Neuronal stem cell (in vitro differentiated cells): ENCODE measurements at regions not wholly inside any gene's neighbourhood (a gene's known extent, or its start where the extent isn't known, plus 50 kb on each side); places are given as distances from the start of the nearest gene placed in this dataset.

Experiments used
- DNase-seq: peaks from one replicate; pipeline ENCODE4 v3.0.0-alpha.2; 2013; ENCODE audit warnings: low spot score
- H2AFZ ChIP-seq: one replicate; pipeline ENCODE4 v1.6.1; 2013; ENCODE audit warnings: mild to moderate bottlenecking, low read length, inconsistent platforms
- H2AK5ac ChIP-seq: 2 replicates; pipeline ENCODE4 v1.6.1; 2013; ENCODE audit warnings: low read depth, mild to moderate bottlenecking, inconsistent platforms, low read length, moderate library complexity, mixed read lengths
- H2BK120ac ChIP-seq: 2 replicates; pipeline ENCODE4 v1.6.1; 2013; ENCODE audit warnings: low read depth, mild to moderate bottlenecking, inconsistent platforms, low read length, moderate library complexity, mixed read lengths
- H2BK12ac ChIP-seq: one replicate; pipeline ENCODE4 v1.6.1; 2013; ENCODE audit warnings: low read length, inconsistent platforms
- H2BK15ac ChIP-seq: 2 replicates; pipeline ENCODE4 v1.6.1; 2013; ENCODE audit warnings: mild to moderate bottlenecking, low read length, inconsistent platforms, mixed read lengths
- H2BK5ac ChIP-seq: one replicate; pipeline ENCODE4 v1.6.1; 2013; ENCODE audit warnings: inconsistent platforms, mild to moderate bottlenecking, low read length, moderate library complexity
- H3K14ac ChIP-seq: one replicate; pipeline ENCODE4 v1.6.1; 2013; ENCODE audit warnings: low read length, inconsistent platforms
- H3K18ac ChIP-seq: 2 replicates; pipeline ENCODE4 v1.6.1; 2013; ENCODE audit warnings: low read length, inconsistent platforms
- H3K23ac ChIP-seq: 2 replicates; pipeline ENCODE4 v1.6.1; 2013; ENCODE audit warnings: low read depth, mild to moderate bottlenecking, mixed read lengths, low read length, inconsistent platforms; ENCODE audit not compliant: poor library complexity
- H3K27ac ChIP-seq: replicated peaks from 3 replicates; pipeline ENCODE4 v1.5.1; 2013; ENCODE audit warnings: low read length, inconsistent platforms
- H3K27me3 ChIP-seq, 3 experiments: 2 replicates each; pipeline ENCODE4 v1.6.1; 2013; ENCODE audit warnings: low read length in 3 of 3, mild to moderate bottlenecking in 2 of 3, inconsistent platforms in 1 of 3, low read depth in 1 of 3, mixed read lengths in 1 of 3, moderate library complexity in 1 of 3; ENCODE audit not compliant: control insufficient read depth in 3 of 3, insufficient read depth in 3 of 3
- H3K36me3 ChIP-seq, 2 donors: replicated peaks in 1 of 2; 2 replicates each; pipeline ENCODE4 v1.6.1; 2013; ENCODE audit warnings: low read length in 2 of 2; ENCODE audit not compliant: control insufficient read depth in 2 of 2, insufficient read depth in 2 of 2
- H3K4ac ChIP-seq: 2 replicates; pipeline ENCODE4 v1.6.1; 2013; ENCODE audit warnings: inconsistent platforms, mild to moderate bottlenecking, low read length, moderate library complexity
- H3K4me1 ChIP-seq, 2 donors: 1 replicate in 1 of 2; 2 replicates in 1 of 2; pipeline ENCODE4 v1.6.1; 2013; ENCODE audit warnings: low read length in 2 of 2, low read depth in 1 of 2; ENCODE audit not compliant: control insufficient read depth in 2 of 2, insufficient read depth in 1 of 2
- H3K4me2 ChIP-seq: one replicate; pipeline ENCODE4 v1.6.1; 2013; ENCODE audit warnings: mild to moderate bottlenecking, low read length, inconsistent platforms; ENCODE audit not compliant: insufficient read depth, poor library complexity, severe bottlenecking
- H3K4me3 ChIP-seq, 2 donors: 2 replicates each; pipeline ENCODE4 v1.5.1; 2013; ENCODE audit warnings: low read length in 2 of 2, mild to moderate bottlenecking in 2 of 2, inconsistent platforms in 1 of 2, moderate library complexity in 1 of 2
- H3K79me1 ChIP-seq: one replicate; pipeline ENCODE4 v1.6.1; 2013; ENCODE audit warnings: low read depth, mild to moderate bottlenecking, inconsistent platforms, low read length, moderate library complexity
- H3K9ac ChIP-seq: one replicate; pipeline ENCODE4 v1.6.1; 2013; ENCODE audit warnings: mild to moderate bottlenecking, low read depth, low read length, inconsistent platforms; ENCODE audit not compliant: poor library complexity
- H3K9me3 ChIP-seq, 2 donors: replicated peaks in 1 of 2; 2 replicates each; pipeline versions ENCODE3 to v1.6.1; 2013; ENCODE audit warnings: low read length in 2 of 2, mild to moderate bottlenecking in 2 of 2, inconsistent platforms in 1 of 2, low read depth in 1 of 2, mixed read lengths in 1 of 2, moderate library complexity in 1 of 2; ENCODE audit not compliant: control insufficient read depth in 2 of 2, insufficient read depth in 1 of 2
- H4K8ac ChIP-seq: one replicate; pipeline ENCODE4 v1.6.1; 2013; ENCODE audit warnings: low read depth, mild to moderate bottlenecking, inconsistent platforms, low read length, moderate library complexity
- H4K91ac ChIP-seq: one replicate; pipeline ENCODE4 v1.6.1; 2013; ENCODE audit warnings: low read length, low read depth, mild to moderate bottlenecking, inconsistent platforms; ENCODE audit not compliant: poor library complexity
- WGBS, 2 donors: extraction: QIAGEN DNeasy Blood & Tissue Kit; methylation state at CpG; one replicate each; pipeline ENCODE4 v1.1.7; 2013; ENCODE audit warnings: missing lambda C conversion rate in 2 of 2, mixed read lengths in 1 of 2; ENCODE audit not compliant: insufficient read length in 2 of 2, insufficient replicate concordance in 1 of 2; ENCODE audit errors: extremely low coverage in 2 of 2; 5-methylcytosine and 5-hydroxymethylcytosine counted together

DNA sequence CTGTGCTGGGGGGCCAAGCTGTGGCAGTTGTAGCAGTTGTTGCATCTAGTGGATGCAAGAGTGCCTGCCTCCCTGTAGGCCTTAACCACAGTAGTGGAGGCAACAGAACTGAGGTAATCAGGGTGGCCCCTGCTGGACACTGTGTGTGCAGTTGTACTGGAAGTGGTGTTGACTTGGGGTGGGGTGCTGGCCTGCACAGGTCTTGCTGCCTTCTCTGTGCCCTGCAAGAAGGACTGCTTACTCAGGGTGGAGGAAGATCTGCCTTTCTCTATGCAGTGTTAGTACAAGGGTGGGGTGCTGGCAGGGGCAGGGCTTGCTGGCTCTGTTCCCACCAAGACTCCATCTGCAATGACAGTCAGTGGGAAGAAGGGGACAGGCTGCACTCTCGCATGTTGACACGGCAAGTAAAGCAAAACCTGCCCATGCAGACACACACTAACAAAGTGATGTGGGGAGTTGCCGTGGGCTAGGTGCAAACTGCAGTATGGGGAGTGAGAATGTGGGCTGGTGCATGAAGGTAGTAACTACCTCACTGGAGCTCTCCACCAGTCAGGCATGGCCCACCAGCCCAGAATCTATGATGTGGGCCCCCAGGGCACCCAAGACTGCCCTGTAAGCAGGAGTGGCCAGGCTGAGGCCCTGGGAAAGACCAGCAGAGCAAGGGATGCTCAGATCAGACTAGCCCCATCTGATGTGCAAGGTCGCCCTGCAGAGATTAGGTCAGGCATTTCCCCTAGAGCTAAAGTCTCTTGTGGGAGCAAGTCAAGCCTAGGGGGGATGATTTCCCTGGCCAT, 594.9 kb downstream of the TECRL start:
- Histone ChIP-seq H2BK15ac (no peak overlapping the region), H3K14ac (peak overlapping the region; percentile 11), H3K79me1 (no peaks in the 10 kb centered on the region), H3K4me2 (no peak overlapping the region), H3K23ac (no peak overlapping the region), H3K9ac (no peak overlapping the region), H3K9me3 (no peaks in the 10 kb centered on the region), H4K8ac (peak overlapping the region; percentile 58), H2BK5ac (no peak overlapping the region), H2BK12ac (no peak overlapping the region), H4K91ac (no peak overlapping the region), H2AK5ac (no peak overlapping the region), H3K4me1 (no peaks in the 10 kb centered on the region), H3K27me3 (no peaks in the 10 kb centered on the region), H3K4ac (no peak overlapping the region), H3K27ac (no peak overlapping the region), H2AFZ (no peak overlapping the region), H3K36me3 (no peaks in the 10 kb centered on the region), H3K4me3 (no peak overlapping the region), H2BK120ac (no peak overlapping the region), H3K18ac (no peak overlapping the region)
- DNase-seq, result no peak
- WGBS, 2 donors, result no CpG with 5 or more reads among the region's 4 CpGs

- Histone ChIP-seq H2BK5ac (no peak overlapping the region), H4K91ac (no peak overlapping the region), H3K4ac (no peak overlapping the region), H3K18ac (no peak overlapping the region), H3K79me1 (no peaks in the 10 kb centered on the region), H4K8ac (no peak overlapping the region), H2BK15ac (no peak overlapping the region), H3K36me3 (no peaks in the 10 kb centered on the region), H2AFZ (no peak overlapping the region), H3K27me3 (no peaks in the 10 kb centered on the region), H3K4me2 (no peak overlapping the region), H3K9ac (no peak overlapping the region), H2BK120ac (no peak overlapping the region), H3K27ac (no peak overlapping the region), H3K23ac (no peak overlapping the region), H3K9me3 (no peaks in the 10 kb centered on the region), H2AK5ac (no peak overlapping the region), H3K4me1 (no peaks in the 10 kb centered on the region), H3K14ac (no peak overlapping the region), H3K4me3 (no peak overlapping the region), H2BK12ac (no peak overlapping the region)
- no peak for DNase-seq
- WGBS, 2 donors, result no CpG with 5 or more reads among the region's 2 CpGs
These were observed 610.1 kb downstream of the TECRL start for GRCh38 chr4:63799166-63799565.

DNA sequence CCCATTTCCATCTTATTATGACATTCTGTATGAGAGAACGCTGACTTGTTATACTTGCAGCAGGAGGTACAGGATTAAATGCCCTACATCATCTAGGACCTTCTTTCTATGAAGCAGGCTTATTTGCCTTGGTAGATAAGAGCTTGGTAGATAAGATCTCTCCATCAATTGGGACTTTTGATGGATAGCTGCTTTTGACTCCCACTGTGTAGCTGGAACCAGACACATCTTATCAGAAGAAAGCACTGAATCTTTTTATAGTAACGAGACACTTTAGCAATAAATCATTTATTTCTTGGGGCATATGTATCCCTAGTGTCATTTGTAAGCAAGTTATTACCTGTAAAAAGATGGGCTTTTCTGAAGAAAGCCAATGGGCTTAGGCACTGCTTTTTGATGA, 613.9 kb downstream of the TECRL start:
- Histone ChIP-seq H3K18ac (no peak overlapping the region), H3K23ac (no peak overlapping the region), H3K27me3 (no peaks in the 10 kb centered on the region), H2AFZ (no peak overlapping the region), H3K4me1 (no peaks in the 10 kb centered on the region), H2BK120ac (no peak overlapping the region), H3K9ac (no peak overlapping the region), H3K4me3 (no peak overlapping the region), H3K79me1 (no peaks in the 10 kb centered on the region), H2BK15ac (no peak overlapping the region), H2BK12ac (no peak overlapping the region), H3K36me3 (no peaks in the 10 kb centered on the region), H4K91ac (no peak overlapping the region), H3K27ac (no peak overlapping the region), H3K9me3 (no peaks in the 10 kb centered on the region), H4K8ac (no peak overlapping the region), H2AK5ac (no peak overlapping the region), H3K14ac (no peak overlapping the region), H3K4me2 (no peak overlapping the region), H2BK5ac (no peak overlapping the region), H3K4ac (no peak overlapping the region)
- no CpG with 5 or more reads among the region's 2 CpGs for WGBS, 2 donors
- DNase-seq, result no peak

DNA sequence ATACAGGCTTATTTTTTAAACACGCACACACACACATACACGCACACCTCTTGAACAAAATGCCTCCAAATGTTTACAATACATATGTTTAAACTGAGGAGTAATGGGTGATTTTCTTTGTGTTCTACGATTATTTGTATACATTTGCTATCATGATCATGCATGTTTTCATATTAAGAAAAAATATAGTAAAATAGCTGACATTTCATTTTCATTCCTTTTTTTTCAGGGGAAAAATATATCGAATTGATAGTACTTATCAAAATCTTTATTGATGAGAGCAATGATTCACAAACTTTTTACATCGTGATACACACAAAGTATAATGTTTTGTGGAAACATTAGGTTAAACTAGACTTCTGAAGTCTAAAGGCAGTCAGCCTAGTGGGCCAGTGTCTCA, 618.9 kb downstream of the TECRL start:
- H4K8ac ChIP-seq, result no peak overlapping the region
- H3K4ac ChIP-seq, result no peak overlapping the region
- H3K4me1 ChIP-seq, result no peaks in the 10 kb centered on the region
- H2AFZ ChIP-seq, result no peak overlapping the region
- no peak overlapping the region for H3K23ac ChIP-seq
- H2AK5ac ChIP-seq, result no peak overlapping the region
- H4K91ac ChIP-seq, result no peak overlapping the region
- DNase-seq, result no peak
- no peak overlapping the region for H3K4me3 ChIP-seq
- H3K27me3 ChIP-seq, result no peaks in the 10 kb centered on the region
- no peak overlapping the region for H3K4me2 ChIP-seq
- H3K9me3 ChIP-seq, result no peaks in the 10 kb centered on the region
- no peak overlapping the region for H2BK15ac ChIP-seq
- 100% methylated on average over 2 of the region's 5 CpGs; no CpG with 5 or more reads in 1 of the 2 donors for WGBS, 2 donors
- no peak overlapping the region for H2BK120ac ChIP-seq
- no peak overlapping the region for H3K18ac ChIP-seq
- H3K36me3 ChIP-seq, result no peaks in the 10 kb centered on the region
- no peak overlapping the region for H3K9ac ChIP-seq
- no peak overlapping the region for H2BK12ac ChIP-seq
- no peak overlapping the region for H2BK5ac ChIP-seq
- H3K27ac ChIP-seq, result no peak overlapping the region
- H3K14ac ChIP-seq, result no peak overlapping the region
- H3K79me1 ChIP-seq, result no peaks in the 10 kb centered on the region
